Keratinocyte (primary cell): ENCODE measurements at regions not wholly inside any gene's neighbourhood (a gene's known extent, or its start where the extent isn't known, plus 50 kb on each side); places are given as distances from the start of the nearest gene placed in this dataset.

ENCODE experiments used
- EZH2 ChIP-seq: IDR thresholded peaks from one replicate; pipeline ENCODE4 v1.6.1; 2012; ENCODE audit warnings: inconsistent platforms, mild to moderate bottlenecking, low read length, moderate library complexity
- TF ChIP-seq, protein P1 (sequence below), 3 experiments: IDR thresholded peaks in 1 of 3; conservative IDR thresholded peaks in 1 of 3; optimal IDR thresholded peaks in 1 of 3; 2 replicates in 2 of 3; 3 replicates in 1 of 3; pipeline versions ENCODE3 to v1.5.1; 2011; ENCODE audit warnings: low read length in 3 of 3, mild to moderate bottlenecking in 3 of 3, moderate library complexity in 2 of 3, control low read depth in 1 of 3, inconsistent platforms in 1 of 3; ENCODE audit not compliant: insufficient read depth in 2 of 3; ENCODE audit errors: extremely low read depth in 1 of 3

DNA sequence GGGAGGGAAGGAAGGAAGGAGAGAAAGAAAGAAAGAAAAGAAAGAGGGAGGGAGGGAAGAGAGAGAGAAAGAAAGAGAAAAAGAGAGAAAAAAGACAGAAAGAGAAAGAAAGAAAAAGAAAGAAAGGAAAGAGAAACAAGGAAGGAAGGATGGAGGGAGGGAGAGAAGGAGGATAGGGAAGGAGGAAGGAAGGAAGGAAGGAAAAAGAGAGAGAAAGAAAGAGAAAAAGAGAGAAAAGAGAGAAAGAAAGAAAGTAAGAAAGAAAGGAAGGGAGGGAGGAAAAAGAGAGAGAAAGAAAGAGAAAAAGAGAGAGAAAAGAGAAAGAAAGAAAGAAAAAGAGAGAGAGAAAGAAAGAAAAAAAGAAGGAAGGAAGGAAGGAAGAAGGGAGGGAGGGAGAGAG lies 105.8 kb upstream of the RBPJ start:
- TF ChIP-seq, protein P1, sequence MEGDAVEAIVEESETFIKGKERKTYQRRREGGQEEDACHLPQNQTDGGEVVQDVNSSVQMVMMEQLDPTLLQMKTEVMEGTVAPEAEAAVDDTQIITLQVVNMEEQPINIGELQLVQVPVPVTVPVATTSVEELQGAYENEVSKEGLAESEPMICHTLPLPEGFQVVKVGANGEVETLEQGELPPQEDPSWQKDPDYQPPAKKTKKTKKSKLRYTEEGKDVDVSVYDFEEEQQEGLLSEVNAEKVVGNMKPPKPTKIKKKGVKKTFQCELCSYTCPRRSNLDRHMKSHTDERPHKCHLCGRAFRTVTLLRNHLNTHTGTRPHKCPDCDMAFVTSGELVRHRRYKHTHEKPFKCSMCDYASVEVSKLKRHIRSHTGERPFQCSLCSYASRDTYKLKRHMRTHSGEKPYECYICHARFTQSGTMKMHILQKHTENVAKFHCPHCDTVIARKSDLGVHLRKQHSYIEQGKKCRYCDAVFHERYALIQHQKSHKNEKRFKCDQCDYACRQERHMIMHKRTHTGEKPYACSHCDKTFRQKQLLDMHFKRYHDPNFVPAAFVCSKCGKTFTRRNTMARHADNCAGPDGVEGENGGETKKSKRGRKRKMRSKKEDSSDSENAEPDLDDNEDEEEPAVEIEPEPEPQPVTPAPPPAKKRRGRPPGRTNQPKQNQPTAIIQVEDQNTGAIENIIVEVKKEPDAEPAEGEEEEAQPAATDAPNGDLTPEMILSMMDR (optimal IDR thresholded peaks at IDR 0.05 in 1 of 3, IDR thresholded peaks at IDR 0.05 in 1 of 3, conservative IDR thresholded peaks at IDR 0.05 in 1 of 3; ENCODE audit: extremely low read depth in 1 of 3, insufficient read depth in 2 of 3, low read length in 3 of 3) = no peak
- TF ChIP-seq EZH2 = no peak
